GM12878 (cell line): ENCODE measurements at regions not wholly inside any gene's neighbourhood (a gene's known extent, or its start where the extent isn't known, plus 50 kb on each side); places are given as distances from the start of the nearest gene placed in this dataset.

Experiments
- ATAC-seq: fragments of 200-7000 bp; cut with Tn5 transposase; 3 replicates; pipeline ENCODE4 v1.9.1; 2020; ENCODE audit warnings: mild to moderate bottlenecking, moderate library complexity
- BruUV-seq: library from RNA; stranded (reverse); fragments of 400-500 nt; replicated peaks from 2 replicates; lab custom pipeline; 2021; lab: Mats Ljungman, UMichigan
- CTCF ChIA-PET: fragments of 300-600 bp; sonication (Branson Sonifier 250); formaldehyde crosslinking; extraction: SDS; loops from one replicate; lab custom pipeline; 2021; ENCODE audit warnings: inconsistent platforms; lab: Yijun Ruan, JAX
- POLR2A ChIA-PET: fragments of 350-600 bp; formaldehyde crosslinking; extraction: SDS; loops from one replicate; lab custom pipeline; 2021; ENCODE audit warnings: inconsistent platforms; lab: Charles Lee
- RAD21 ChIA-PET: fragments of 300-600 bp; sonication (Branson Sonifier 250); formaldehyde crosslinking; loops from one replicate; lab custom pipeline; 2023; ENCODE audit warnings: antibody characterized with exemption; ENCODE audit not compliant: unreplicated experiment; lab: Charles Lee
- SMC1A ChIA-PET: fragments of 300-600 bp; sonication (Branson Sonifier 250); formaldehyde crosslinking; loops from one replicate; lab custom pipeline; 2023; ENCODE audit not compliant: unreplicated experiment, uncharacterized antibody; lab: Charles Lee
- DNase-seq: peaks from one replicate; pipeline ENCODE4 v3.0.0-alpha.2; 2011; ENCODE audit warnings: low read depth, low spot score
- FAIRE-seq: peaks from 3 replicates; lab custom pipeline; 2011; peaks lifted over from hg19 to GRCh38; lab: Jason Lieb, UNC
- H2AFZ ChIP-seq: 2 replicates; pipeline ENCODE4 v1.6.0; 2011; ENCODE audit warnings: low read depth, low read length, control low read depth; ENCODE audit not compliant: control insufficient read depth
- H3K27ac ChIP-seq: 2 replicates; pipeline ENCODE4 v1.5.1; 2011; ENCODE audit warnings: control low read depth; ENCODE audit not compliant: control insufficient read depth, insufficient read depth
- H3K27me3 ChIP-seq, 2 experiments: replicated peaks in 1 of 2; 2 replicates each; pipeline versions ENCODE4 v1.6.0 to v1.6.1; 2011; ENCODE audit warnings: low read length in 1 of 2; ENCODE audit not compliant: control insufficient read depth in 2 of 2, insufficient read depth in 2 of 2
- H3K36me3 ChIP-seq, 2 experiments: 2 replicates each; pipeline ENCODE4 v1.5.1; 2011; ENCODE audit warnings: low read length in 1 of 2; ENCODE audit not compliant: control insufficient read depth in 2 of 2, insufficient read depth in 2 of 2
- H3K4me1 ChIP-seq: 2 replicates; pipeline ENCODE4 v1.6.1; 2011; ENCODE audit warnings: mild to moderate bottlenecking, low read length, moderate library complexity, mixed read lengths; ENCODE audit not compliant: control insufficient read depth, insufficient read depth
- H3K4me2 ChIP-seq: 2 replicates; pipeline ENCODE4 v1.6.0; 2011; ENCODE audit warnings: control low read depth; ENCODE audit not compliant: control insufficient read depth, insufficient read depth
- H3K4me3 ChIP-seq: fragments of 200-600 bp; sonication (generic); 2 replicates; pipeline ENCODE4 v1.5.1; 2016
- H3K79me2 ChIP-seq: 2 replicates; pipeline ENCODE4 v1.6.0; 2011; ENCODE audit warnings: low read length; ENCODE audit not compliant: control insufficient read depth, insufficient read depth
- H3K9ac ChIP-seq: 2 replicates; pipeline ENCODE4 v1.8.0; 2011; ENCODE audit warnings: low read length, control low read depth, mixed read lengths; ENCODE audit not compliant: control insufficient read depth, insufficient read depth
- H3K9me3 ChIP-seq: replicated peaks from 3 replicates; pipeline ENCODE4 v1.5.1; 2011; ENCODE audit warnings: mild to moderate bottlenecking, low read length; ENCODE audit not compliant: control insufficient read depth, insufficient read depth
- H4K20me1 ChIP-seq: 2 replicates; pipeline ENCODE4 v1.6.0; 2011; ENCODE audit not compliant: control insufficient read depth, insufficient read depth
- CBX5 ChIP-seq: sonication (generic); IDR thresholded peaks from 2 replicates; pipeline ENCODE4 v1.6.1; 2016; ENCODE audit warnings: low read depth, moderate library complexity, mild to moderate bottlenecking, inconsistent platforms
- EP300 ChIP-seq, 2 experiments: fragments of 150-350 bp in 1 of 2; IDR thresholded peaks; 2 replicates each; pipeline ENCODE4 v1.6.1; 2011 to 2012; ENCODE audit warnings: low read depth in 2 of 2, low read length in 2 of 2, borderline replicate concordance in 1 of 2, improper control_type of control experiment in 1 of 2, inconsistent platforms in 1 of 2; ENCODE audit not compliant: control insufficient read depth in 1 of 2
- FOXK2 ChIP-seq: fragments of 450-650 bp; IDR thresholded peaks from 2 replicates; pipeline ENCODE4 v1.6.1; 2017; ENCODE audit warnings: mild to moderate bottlenecking, moderate library complexity
- NFXL1 ChIP-seq: fragments of 450-650 bp; IDR thresholded peaks from 2 replicates; pipeline ENCODE4 v1.6.1; 2017; ENCODE audit warnings: antibody characterized with exemption, mild to moderate bottlenecking, borderline replicate concordance
- RAD21 ChIP-seq: IDR thresholded peaks from 2 replicates; pipeline ENCODE4 v1.6.1; 2011; ENCODE audit warnings: mild to moderate bottlenecking, low read depth, low read length, moderate library complexity; ENCODE audit not compliant: insufficient read depth
- RELA ChIP-seq: fragments of 450-650 bp; IDR thresholded peaks from 2 replicates; pipeline ENCODE4 v1.8.0; 2014; ENCODE audit warnings: borderline replicate concordance; ENCODE audit not compliant: partially characterized antibody
- SMC3 ChIP-seq: IDR thresholded peaks from 2 replicates; pipeline ENCODE4 v1.6.1; 2011; ENCODE audit warnings: low read length, improper control_type of control experiment, borderline replicate concordance
- ZNF24 ChIP-seq: fragments of 450-650 bp; IDR thresholded peaks from 2 replicates; pipeline ENCODE4 v1.6.1; 2017; ENCODE audit warnings: antibody characterized with exemption, mild to moderate bottlenecking
- WGBS: methylation state at CpG from one replicate; pipeline ENCODE4 v1.1.6; 2016; ENCODE audit warnings: low lambda C conversion rate; ENCODE audit not compliant: insufficient replicate concordance, insufficient coverage; ENCODE audit errors: missing lambda C conversion rate; 5-methylcytosine and 5-hydroxymethylcytosine counted together
- in situ Hi-C: fragments of 300-500 bp; cut with MboI; formaldehyde crosslinking; loops from 9 replicates; pipeline ENCODE4 v1.14.3; 2018; ENCODE audit warnings: mixed read lengths
- intact Hi-C: fragments of 100-400 bp; cut with micrococcal nuclease; formaldehyde crosslinking; loops from one replicate; pipeline ENCODE4 v1.14.2; 2022; ENCODE audit not compliant: unreplicated experiment
- TF ChIP-seq, protein P1 (sequence below): fragments of 450-650 bp; IDR thresholded peaks from 2 replicates; pipeline ENCODE4 v1.6.1; 2017; ENCODE audit warnings: antibody characterized with exemption, mild to moderate bottlenecking, moderate library complexity
- TF ChIP-seq, protein P2 (sequence below): fragments of 450-650 bp; IDR thresholded peaks from 2 replicates; pipeline ENCODE4 v1.6.1; 2016; ENCODE audit warnings: mild to moderate bottlenecking, moderate library complexity, borderline replicate concordance
- TF ChIP-seq, protein P3 (sequence below): fragments of 150-350 bp; IDR thresholded peaks from 2 replicates; pipeline ENCODE4 v1.6.1; 2016; ENCODE audit warnings: low read depth, low read length

DNA sequence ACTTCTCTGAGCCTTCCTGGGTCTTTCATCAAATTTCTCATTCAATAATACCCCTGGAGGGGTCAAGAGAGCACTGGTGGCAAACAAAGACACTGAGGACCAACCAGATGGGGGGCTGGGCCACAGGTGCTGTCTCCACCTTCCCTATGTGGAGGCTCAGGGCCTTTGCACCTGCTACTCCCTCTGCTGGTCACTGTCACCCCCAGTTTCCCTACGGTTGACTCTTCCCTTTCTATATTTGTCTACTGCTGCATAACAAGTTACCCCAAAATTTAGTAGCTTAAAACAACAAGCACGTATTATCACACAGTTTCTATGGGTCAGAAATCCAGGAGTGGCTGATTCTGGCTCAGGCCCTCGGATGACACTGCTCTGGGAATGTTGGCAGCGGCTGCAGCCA is 138.8 kb upstream of the RUNX3 start:
- Histone ChIP-seq H3K4me2 (no peak overlapping the region), H3K4me1 (peaks cover 6% of the 10 kb centered on the region; the same call in 1 of the 2 replicates), H3K27me3 (no peaks in the 10 kb centered on the region; a peak in 2 of 4 replicates), H3K36me3 (no peaks in the 10 kb centered on the region), H3K79me2 (no peaks in the 10 kb centered on the region), H2AFZ (no peak overlapping the region), H4K20me1 (peaks cover 2% of the 10 kb centered on the region; the same call in 1 of the 2 replicates), H3K4me3 (no peak overlapping the region), H3K27ac (no peak overlapping the region), H3K9me3 (no peaks in the 10 kb centered on the region; the same call in 2 of the 3 replicates), H3K9ac (no peak overlapping the region)
- ChIA-PET CTCF (interaction anchor here (1.0 kb wide), 1 partner anchor 31 kb away, joined by 3 read pairs; no protein-coding TSS in a partner anchor), POLR2A (no interaction called here), RAD21 (interaction anchor here (0.7 kb wide), 1 partner anchor 176 kb away, joined by 3 read pairs; no protein-coding TSS in a partner anchor), SMC1A (interaction anchor here (0.8 kb wide), 1 partner anchor 134 kb away, joined by 3 read pairs; no protein-coding TSS in a partner anchor)
- BruUV-seq: no TSS peak
- ATAC-seq (peak; percentile 54; the same call in 2 of the 3 replicates), FAIRE-seq (no peak), DNase-seq (no peak)
- intact Hi-C loops (no loop called here), in situ Hi-C loops (no loop called here)
- WGBS: 48% methylated on average over 4 of the region's 4 CpGs
- TF ChIP-seq EP300 (IDR thresholded peaks at IDR 0.05; ENCODE audit: borderline replicate concordance in 1 of 2, control insufficient read depth in 1 of 2, low read depth in 2 of 2, low read length in 2 of 2): no peak
- no peak for TF ChIP-seq ZNF24
- TF ChIP-seq, protein P1, sequence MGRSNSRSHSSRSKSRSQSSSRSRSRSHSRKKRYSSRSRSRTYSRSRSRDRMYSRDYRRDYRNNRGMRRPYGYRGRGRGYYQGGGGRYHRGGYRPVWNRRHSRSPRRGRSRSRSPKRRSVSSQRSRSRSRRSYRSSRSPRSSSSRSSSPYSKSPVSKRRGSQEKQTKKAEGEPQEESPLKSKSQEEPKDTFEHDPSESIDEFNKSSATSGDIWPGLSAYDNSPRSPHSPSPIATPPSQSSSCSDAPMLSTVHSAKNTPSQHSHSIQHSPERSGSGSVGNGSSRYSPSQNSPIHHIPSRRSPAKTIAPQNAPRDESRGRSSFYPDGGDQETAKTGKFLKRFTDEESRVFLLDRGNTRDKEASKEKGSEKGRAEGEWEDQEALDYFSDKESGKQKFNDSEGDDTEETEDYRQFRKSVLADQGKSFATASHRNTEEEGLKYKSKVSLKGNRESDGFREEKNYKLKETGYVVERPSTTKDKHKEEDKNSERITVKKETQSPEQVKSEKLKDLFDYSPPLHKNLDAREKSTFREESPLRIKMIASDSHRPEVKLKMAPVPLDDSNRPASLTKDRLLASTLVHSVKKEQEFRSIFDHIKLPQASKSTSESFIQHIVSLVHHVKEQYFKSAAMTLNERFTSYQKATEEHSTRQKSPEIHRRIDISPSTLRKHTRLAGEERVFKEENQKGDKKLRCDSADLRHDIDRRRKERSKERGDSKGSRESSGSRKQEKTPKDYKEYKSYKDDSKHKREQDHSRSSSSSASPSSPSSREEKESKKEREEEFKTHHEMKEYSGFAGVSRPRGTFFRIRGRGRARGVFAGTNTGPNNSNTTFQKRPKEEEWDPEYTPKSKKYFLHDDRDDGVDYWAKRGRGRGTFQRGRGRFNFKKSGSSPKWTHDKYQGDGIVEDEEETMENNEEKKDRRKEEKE: no peak
- no peak for TF ChIP-seq RELA
- 0 out of 2 replicates have a peak, but pooled peaks have one; percentile 6 for TF ChIP-seq RAD21
- TF ChIP-seq, protein P2, sequence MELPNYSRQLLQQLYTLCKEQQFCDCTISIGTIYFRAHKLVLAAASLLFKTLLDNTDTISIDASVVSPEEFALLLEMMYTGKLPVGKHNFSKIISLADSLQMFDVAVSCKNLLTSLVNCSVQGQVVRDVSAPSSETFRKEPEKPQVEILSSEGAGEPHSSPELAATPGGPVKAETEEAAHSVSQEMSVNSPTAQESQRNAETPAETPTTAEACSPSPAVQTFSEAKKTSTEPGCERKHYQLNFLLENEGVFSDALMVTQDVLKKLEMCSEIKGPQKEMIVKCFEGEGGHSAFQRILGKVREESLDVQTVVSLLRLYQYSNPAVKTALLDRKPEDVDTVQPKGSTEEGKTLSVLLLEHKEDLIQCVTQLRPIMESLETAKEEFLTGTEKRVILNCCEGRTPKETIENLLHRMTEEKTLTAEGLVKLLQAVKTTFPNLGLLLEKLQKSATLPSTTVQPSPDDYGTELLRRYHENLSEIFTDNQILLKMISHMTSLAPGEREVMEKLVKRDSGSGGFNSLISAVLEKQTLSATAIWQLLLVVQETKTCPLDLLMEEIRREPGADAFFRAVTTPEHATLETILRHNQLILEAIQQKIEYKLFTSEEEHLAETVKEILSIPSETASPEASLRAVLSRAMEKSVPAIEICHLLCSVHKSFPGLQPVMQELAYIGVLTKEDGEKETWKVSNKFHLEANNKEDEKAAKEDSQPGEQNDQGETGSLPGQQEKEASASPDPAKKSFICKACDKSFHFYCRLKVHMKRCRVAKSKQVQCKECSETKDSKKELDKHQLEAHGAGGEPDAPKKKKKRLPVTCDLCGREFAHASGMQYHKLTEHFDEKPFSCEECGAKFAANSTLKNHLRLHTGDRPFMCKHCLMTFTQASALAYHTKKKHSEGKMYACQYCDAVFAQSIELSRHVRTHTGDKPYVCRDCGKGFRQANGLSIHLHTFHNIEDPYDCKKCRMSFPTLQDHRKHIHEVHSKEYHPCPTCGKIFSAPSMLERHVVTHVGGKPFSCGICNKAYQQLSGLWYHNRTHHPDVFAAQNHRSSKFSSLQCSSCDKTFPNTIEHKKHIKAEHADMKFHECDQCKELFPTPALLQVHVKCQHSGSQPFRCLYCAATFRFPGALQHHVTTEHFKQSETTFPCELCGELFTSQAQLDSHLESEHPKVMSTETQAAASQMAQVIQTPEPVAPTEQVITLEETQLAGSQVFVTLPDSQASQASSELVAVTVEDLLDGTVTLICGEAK: no peak
- no peak for TF ChIP-seq FOXK2
- peak; percentile 20; the same call in 1 of the 2 replicates for TF ChIP-seq SMC3
- TF ChIP-seq NFXL1: no peak
- TF ChIP-seq, protein P3, sequence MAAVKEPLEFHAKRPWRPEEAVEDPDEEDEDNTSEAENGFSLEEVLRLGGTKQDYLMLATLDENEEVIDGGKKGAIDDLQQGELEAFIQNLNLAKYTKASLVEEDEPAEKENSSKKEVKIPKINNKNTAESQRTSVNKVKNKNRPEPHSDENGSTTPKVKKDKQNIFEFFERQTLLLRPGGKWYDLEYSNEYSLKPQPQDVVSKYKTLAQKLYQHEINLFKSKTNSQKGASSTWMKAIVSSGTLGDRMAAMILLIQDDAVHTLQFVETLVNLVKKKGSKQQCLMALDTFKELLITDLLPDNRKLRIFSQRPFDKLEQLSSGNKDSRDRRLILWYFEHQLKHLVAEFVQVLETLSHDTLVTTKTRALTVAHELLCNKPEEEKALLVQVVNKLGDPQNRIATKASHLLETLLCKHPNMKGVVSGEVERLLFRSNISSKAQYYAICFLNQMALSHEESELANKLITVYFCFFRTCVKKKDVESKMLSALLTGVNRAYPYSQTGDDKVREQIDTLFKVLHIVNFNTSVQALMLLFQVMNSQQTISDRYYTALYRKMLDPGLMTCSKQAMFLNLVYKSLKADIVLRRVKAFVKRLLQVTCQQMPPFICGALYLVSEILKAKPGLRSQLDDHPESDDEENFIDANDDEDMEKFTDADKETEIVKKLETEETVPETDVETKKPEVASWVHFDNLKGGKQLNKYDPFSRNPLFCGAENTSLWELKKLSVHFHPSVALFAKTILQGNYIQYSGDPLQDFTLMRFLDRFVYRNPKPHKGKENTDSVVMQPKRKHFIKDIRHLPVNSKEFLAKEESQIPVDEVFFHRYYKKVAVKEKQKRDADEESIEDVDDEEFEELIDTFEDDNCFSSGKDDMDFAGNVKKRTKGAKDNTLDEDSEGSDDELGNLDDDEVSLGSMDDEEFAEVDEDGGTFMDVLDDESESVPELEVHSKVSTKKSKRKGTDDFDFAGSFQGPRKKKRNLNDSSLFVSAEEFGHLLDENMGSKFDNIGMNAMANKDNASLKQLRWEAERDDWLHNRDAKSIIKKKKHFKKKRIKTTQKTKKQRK: no peak
- TF ChIP-seq CBX5: no peak
